HG03045 (cell line): ENCODE measurements at regions not wholly inside any gene's neighbourhood (a gene's known extent, or its start where the extent isn't known, plus 50 kb on each side); places are given as distances from the start of the nearest gene placed in this dataset.

Experiments
- ATAC-seq: cut with Tn5 transposase; IDR thresholded peaks from one replicate; pipeline ENCODE4 v1.9.1; 2021; ENCODE audit warnings: mild to moderate bottlenecking, moderate library complexity; ENCODE audit not compliant: unreplicated experiment

DNA sequence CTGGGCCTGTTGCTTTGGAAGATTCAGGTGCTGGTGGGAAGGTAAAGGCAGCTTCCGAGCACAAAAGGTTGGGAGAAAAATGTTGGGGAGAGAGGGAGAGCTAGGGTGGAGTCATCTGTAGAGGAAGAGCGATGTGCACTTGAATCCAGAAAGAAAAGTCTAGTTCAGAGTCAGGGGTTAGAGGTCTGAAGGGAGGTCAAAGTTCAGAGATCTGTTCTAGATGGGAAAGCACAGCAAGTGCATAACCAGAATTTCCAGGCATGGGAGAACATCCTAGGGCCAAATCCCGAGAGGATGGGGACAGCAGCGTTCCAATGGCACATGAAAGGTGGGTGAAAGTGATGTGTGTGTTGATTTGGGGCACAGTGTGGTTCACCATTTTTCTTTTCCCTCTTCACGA is 51.5 kb upstream of the MKLN1 start:
- ATAC-seq = no peak

DNA sequence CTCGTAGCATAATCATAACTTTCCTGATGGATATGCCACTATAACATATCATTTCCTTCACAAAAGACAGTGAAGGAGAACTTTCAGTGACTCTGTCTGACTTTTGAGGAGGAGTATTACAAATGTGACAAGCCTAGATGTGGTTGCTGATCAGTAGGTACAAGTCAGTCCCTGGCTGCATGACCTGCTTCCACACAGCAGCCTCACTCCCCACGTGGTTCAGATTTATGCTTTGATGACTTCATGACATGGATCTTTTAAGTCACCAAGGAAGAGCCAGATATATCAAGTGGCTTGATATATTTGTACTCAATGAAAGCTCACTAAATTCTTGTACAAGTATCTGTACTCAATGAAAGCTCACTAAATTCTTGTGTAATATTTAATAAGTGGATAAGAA is 50.9 kb upstream of the MKLN1 start:
- ATAC-seq = no peak
